NCI-H524 (cell line): ENCODE measurements at regions not wholly inside any gene's neighbourhood (a gene's known extent, or its start where the extent isn't known, plus 50 kb on each side); places are given as distances from the start of the nearest gene placed in this dataset.
"Not testable (repeated sequence)": the region's sequence is repeated elsewhere in the genome, so short reads cannot be mapped to it uniquely, and the experiment has no call there.

ENCODE experiments used
- DNase-seq, 2 experiments: peaks; one replicate each; lab custom pipeline; 2025; lab: John Stamatoyannopoulos, UW

DNA sequence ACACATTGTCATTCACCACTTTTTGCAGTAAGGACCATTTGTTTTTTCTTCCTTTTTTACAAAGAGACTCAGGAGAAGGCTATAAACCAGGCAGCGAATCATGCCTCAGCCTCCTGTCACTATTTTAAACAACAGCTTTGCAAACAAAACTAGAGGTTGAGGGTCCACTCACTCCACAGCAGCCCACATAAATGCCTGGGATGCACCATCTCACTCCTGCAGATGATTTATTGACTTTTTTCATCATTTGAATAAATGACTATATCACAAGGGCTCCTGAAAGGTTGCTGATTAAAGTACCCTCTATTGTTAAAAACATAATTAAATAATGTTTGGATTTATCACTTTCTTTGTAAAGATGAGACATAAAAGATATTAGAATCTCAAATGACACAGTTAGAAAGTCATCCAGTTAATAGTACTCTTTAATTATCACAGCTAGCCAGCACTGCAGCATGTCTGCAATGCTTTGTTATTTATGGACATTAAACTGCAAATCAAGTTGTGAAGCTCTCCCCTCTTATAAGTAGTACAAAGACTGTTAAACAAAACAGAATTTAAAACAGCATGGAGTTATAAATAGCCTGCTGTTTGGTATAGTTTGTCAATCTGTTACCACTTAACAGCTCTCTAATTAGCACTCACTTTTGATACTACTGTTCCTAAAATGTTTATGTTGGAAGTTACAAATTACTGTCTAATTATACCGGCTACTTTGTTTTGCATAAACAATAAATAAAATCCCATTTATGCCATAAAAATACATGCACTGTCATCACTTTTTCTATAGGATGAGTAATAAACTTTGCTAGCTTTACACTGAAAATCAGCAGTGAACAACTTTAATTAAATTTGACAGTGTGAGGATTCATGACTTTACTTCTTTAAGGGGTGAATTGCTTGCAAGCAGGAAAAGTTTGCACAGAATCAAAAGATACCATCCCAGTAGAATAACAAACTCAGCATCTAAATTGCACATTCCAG lies 853.2 kb downstream of the UQCRFS1 start:
- no peak for DNase-seq

DNA sequence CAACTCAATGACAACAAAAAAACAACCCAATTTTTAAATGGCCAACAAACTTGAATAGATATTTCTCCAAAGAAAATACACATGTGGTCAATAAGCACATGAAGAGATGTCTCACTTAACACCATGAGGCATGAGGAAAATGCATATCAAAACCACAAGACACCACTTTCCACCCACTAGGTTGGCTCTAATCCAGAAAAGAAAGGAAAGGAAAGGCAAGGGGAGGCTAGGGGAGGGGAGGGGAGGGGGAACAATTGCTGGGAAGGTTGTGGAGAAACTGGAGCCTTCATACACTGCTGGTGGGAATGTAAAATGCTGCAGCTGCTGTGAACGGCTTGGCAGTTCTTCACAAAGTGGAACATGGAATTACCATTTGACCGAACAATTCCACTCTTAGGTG lies 854.3 kb downstream of the UQCRFS1 start:
- no peak for DNase-seq

DNA sequence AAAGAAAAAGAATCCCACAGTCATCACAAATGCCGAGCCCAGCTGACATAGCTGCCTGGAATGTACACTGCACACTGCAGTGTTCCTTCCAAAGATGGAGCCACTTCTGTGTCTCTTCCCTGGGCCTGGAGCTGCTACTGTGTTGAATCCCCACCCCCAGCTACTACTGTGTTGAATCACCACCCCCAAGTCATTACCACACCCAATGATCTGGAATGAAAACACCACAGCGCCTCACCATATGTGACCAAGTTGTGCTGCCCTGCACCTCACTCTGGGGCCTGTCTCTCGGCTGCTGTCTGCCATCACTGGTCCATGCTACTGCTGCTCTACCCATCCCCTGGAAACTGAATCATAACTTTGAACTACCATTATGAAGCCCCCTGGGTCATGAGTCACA lies 861.2 kb downstream of the UQCRFS1 start:
- DNase-seq: no peak

DNA sequence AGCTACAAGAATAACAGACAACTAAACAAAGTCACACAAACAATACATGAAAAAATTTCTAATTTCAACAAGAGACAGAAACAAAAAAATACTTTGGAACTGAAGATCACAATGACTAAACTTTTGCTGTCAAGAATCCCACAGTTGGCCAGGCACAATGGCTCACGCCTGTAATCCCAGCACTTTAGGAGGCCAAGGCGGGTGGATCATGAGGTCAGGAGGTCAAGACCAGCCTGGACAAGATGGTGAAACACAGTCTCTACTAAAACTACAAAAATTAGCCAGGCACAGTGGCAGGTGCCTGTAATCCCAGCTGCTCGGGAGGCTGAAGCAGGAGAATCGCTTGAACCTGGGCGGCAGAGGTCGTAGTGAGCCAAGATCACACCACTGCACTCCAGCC lies 861.6 kb downstream of the UQCRFS1 start:
- DNase-seq: not testable (repeated sequence)

DNA sequence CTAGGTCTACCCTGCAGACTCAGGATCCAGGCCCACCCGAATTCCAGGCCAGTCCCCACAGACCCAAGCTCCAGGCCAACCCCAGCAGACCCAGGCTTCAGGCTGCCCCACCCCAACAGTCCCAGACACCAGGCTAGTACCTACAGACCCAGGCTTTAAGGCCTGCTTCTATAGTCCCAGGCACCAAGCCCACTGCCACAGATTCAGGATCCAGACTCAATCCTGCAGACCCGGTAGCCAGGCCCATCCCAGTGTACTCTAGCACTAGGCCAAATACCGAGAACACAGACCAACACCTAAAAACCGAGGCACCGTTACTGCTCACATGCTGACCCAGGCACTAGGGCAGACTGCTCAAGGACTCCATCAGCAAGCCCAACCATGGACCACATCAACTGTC lies 862.3 kb downstream of the UQCRFS1 start:
- no peak for DNase-seq

DNA sequence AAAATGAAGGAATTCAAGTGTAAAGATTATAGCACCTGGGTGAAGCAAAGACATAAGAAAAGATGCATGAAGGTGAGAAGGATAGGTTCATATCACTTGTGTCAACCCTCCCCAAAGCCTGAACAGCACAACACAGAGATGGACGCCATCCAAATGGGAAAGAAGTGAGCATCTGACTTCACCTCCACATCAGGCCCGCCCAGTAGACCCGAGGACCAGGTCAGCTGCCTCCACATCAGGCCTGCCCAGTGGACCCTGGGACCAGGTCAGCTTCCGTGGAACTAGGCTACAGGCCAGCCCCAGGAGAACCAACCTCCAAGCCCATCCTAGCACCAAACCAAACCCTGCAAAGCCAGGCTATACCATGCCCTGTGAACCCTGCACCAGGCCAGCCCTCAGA lies 862.9 kb downstream of the UQCRFS1 start:
- DNase-seq: no peak

DNA sequence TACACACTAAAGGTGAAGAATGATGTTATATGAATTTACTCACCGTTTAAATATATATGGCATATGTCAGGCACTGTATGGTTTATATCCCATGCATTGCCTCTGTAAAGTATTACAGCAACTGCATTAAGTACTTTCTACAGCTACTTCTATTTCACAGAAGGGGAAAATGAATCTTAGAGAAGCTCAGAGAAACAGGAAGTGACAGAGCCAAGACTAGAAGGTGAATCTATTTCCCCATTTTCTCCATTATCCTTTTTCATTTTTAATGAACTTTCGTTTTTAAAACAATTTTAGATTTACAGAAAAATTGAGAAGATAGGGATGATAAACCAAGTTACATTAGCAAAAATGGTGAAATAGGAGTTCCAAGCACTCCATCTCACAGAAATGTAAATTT lies 863.3 kb downstream of the UQCRFS1 start:
- DNase-seq: no peak

DNA sequence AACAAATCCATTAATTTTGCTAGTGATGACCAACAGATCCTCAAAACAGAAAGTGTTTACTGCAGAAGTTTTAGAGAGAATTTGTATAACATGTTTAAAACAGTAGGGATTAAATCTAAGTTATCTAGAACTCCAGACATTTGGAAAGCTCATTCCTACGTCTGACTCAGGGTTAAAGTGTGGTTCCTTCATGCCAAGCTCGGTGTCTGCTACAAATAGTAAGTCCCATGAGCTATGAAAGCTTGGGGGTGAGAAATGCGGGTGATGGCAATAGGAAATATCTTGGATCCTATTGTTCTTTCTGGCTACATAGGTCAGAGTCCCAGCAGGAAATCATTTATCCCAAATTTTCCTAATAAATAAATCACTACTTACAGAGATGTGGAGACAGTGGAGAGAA lies 867.1 kb downstream of the UQCRFS1 start:
- no peak for DNase-seq

DNA sequence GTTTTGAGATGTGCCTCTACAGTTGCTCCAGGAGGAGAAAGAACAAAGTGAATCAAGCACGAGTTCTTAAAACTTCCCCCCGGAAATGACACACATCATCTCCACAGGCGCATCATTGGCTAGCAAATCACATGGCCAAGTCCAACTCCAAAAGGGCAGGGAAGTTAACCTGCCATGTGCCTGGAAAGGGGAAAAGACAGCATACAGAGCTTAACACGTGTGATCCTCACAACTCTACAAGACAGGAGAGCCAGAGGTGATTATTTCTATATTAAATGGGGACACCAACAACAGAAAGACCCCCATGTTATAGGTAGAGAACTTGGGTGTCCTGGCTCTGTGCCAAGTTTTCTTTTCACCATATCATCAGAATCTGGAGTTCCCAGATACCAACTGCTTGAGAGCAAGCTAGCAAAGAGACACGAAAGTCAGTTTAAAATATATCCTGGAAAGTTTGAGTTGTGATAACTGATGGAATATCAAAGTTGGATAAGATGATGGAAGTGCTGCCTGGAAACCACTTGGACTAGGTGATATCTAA lies 871.1 kb downstream of the UQCRFS1 start:
- no peak for DNase-seq

DNA sequence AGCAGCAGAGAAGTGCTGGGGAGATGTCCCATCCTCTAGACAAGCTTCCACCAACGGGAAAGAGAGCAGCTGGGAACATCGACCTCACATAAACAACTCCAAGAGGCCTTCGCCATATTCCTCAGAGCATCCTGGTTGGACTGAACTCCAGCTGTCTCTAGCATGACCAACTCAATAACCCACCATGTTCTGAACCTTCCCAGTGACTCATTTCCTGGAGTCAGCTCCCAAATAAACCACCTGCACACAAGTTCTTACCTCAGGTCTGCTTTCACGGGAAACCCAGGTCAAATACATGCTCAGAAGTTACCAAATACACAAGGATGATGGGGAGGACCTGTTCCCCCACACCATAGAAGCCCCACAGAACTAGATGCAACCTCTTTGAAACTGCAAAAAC lies 878.5 kb downstream of the UQCRFS1 start:
- DNase-seq: no peak

DNA sequence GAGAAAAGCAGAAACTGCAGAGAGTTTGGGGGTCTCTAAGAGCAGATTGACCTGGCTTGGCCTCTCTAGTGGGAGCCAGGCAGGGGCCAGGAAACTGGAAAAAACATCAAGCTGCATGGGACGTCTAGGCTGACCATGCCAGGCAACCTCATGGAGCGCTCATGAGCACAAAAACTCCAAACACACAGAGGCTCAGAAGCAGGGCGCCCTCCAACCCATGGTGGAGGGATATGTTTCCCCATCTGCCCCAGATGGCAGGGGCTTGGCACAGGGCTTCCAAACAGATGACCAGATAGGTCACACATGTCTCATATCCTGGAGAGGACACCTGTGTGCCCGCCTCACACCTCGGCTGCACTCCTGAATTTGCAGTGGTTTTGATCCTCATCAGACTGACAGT lies 879.0 kb downstream of the UQCRFS1 start:
- DNase-seq: no peak

DNA sequence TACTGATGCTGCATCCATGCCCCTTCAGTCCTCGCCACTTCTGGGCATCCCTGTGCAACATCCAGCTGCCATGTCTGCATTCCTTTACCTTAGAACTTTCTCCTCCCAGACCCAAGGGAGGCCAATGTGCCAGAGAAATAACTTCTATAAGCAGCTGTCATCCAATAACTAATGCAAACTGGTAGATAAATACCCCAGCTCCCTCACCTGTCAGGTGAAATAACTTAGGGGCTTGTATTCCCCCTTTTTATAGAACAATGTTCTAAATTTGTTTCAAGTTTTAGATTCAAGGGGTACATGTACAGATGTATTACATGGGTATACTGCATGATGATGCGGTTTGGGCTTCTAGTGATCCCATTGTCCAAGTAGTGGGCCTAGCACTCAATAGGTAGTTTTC lies 880.1 kb downstream of the UQCRFS1 start:
- DNase-seq: no peak

DNA sequence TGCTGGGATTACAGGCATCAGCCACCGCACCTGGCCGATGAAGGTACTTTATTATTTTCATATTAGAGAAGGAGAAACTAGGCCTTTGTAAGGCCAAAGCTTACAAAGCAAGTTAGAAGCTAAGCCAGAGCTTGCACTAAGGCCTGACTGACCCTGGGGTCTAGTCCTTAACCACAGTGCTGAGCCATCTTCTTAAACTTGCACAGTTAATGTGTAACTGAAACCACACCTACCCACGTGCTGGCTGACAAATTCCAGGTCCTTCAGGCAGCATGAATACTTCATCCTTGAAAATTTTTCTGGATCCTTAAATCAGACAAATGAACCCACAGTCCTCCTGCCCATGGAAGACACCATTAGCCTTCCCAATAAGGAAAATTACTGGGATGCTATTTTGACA lies 880.6 kb downstream of the UQCRFS1 start:
- DNase-seq: no peak

DNA sequence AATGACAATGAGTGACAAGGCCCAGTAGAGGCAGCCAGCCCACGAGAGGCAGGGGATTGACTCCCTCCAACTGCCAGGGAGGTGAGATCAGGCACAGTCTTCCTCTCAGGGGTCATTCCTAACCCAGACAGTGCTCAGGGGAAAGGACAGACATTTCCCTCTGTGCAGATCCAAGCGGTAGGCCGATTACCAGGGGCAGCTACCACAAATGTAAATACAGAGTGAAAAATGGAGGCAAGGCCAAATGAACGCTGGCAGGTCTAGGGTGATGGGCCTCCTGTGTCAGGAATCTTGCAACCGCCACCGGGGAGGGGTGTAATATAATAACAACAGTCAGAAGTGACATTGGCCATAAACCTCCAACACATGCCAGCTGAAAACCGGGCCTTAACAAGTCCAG lies 881.4 kb downstream of the UQCRFS1 start:
- no peak for DNase-seq

DNA sequence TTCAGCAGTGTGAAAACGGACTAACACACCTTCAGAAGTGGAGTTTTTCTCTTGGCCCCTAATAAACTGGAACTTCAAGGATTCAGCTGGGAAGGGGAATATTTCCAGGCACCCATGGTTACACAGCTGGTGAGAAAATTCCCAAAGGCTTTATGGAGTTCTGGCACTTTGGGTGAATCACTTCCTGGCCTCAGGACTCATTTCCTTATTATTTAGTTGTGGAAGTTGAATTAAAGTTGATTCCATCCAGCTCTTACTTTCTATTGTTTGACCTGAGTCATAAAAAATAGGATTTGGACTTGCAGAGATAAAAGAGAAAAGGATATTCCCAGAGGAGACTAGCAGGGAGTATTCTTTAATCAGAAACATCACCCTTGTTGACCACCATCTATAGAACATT lies 882.1 kb downstream of the UQCRFS1 start:
- no peak for DNase-seq

DNA sequence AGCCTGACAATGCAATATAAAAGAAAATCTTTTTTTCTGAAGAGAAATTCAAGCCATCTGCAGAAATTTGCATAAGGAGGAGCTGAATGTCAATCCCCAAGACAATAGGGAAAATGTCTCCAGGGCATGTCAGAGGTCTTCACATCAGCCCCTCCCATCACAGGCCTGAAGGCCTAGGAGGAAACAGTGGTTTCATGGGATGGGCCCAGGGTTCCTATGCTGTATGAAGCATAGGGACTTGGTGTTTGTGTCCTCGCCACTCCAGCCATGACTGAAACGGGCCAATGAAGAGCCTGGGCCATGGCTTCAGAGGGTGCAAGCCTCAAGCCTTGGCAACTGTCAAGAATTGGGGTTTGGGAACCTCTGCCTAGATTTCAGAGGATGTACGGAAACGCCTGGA lies 883.5 kb downstream of the UQCRFS1 start:
- DNase-seq: no peak

DNA sequence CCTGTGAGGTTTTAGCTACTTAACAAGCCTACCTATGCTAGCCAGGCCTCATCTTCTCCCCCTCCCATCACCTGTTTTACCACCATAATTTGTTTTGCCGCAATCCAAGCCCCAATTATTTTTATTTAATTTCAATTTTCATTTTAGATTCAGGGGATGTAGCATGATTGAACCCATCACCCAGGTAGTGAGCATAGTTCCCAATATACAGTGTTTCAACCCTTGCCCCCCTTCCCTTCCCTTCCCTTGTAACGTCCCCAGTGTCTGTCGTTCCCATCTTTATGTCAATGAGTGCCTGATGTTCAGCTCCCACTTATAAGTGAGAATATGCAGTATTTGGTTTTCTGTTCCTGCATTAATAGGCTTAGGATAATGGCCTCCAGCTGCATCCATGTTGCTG lies 885.0 kb downstream of the UQCRFS1 start:
- no peak for DNase-seq

DNA sequence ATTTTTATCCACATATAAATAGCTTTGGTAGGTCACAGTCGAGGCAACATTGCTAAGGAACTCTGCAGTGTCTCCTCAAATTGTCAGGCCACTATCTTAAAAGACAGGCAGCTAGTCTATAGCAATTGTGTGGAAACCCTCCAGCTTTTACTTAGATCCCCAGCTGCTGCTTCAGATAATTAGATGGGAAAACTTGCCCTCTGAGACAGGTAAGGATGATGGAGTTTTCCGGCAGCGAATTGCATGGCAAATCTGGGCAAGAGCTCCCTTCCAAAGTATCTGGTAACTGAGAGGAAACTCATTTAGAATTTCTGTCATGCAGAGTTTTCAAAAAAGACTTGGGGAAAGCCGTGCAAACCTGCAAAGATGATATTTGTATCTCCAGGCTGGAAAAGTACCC lies 886.2 kb downstream of the UQCRFS1 start:
- no peak for DNase-seq

DNA sequence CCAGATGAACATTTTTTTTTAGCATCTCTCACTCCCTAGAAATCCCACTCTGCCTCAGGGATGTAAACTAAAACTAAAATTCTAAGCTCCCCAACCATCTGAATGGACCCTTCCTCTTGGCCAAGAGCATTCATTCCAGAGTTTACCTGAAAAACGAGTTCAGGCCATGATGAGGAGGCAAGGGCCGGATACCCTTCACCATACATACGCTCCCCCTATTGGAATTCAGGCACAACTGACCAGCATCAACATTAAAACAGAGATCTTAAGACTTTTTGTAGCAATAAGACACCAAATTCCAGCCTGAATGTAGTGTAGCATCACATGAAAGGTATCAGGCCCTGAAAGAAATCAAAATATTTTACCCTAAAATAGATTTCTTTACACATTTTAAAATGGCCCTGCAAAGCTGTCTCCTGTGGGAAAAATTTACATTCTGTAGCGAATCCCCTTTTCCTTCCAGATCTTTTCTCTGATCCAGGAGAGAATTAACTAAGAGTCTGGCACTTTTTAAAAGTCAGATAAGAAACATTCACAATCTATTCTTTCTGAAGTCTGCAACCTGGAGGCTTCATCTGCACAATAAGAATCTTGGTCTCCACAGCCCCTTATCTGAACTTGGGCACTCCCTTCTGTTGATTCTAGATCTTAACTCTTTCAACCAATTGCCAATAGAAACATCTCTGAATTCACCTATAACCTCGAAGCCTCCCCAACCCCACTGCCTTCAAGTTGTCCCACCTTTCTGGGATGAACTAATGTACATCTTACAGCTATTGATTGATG lies 888.5 kb downstream of the UQCRFS1 start:
- DNase-seq: no peak

DNA sequence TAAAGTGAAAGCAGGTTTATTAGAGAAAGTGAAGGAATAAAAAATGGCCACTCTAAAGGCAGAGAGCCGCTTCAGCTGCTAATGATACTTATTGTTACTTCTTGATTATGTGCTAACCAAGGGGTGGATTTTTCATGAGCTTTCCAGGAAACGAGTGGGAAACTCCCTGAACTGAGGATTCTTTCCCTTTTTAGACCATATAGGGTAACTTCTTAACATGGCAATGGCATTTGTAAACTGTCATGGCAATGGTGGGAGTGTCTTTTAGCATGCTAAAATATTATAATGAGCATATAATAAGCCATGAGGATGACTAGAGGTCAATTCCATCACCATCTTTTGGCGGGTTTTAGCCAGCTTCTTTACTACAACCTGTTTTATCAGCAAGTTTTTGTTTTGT lies 890.0 kb downstream of the UQCRFS1 start:
- no peak for DNase-seq

DNA sequence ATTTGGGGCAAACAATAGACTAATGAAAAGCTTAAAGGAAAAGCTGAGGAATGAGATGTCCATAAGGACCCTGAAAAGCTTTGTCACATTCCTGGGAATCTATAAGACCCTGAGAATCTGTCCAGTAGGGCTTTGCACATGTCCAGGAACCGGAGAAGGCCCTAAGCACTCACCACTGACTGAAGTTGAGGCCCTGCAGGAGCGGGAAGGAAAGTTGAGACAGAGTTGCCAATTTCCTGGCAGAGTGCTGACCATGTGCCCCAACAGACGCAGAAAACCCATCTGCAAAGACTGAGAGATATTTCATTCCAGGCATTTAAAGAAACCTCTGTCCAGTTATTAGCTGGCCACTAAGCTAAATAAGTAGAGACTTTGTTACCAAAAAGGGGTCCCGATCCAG lies 890.5 kb downstream of the UQCRFS1 start:
- DNase-seq: no peak

DNA sequence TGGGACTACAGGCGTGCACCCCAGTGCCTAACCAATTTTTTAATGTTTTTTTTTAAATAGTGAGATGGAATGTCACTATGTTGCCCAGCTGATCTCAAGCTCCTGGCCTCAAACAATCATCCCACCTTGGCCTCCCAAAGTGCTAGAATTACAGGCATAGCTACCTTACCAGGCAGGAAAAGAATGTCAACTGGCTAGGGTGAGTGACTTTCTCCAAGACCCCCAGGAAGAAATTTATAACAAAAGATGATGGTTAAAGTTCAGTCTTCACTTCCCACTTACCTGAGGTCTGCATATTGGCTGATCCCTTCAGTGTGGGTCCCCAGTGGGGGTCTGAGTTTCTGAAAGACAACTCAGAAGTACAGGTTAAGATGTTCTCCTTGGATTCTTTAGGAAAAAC lies 893.0 kb downstream of the UQCRFS1 start:
- no peak for DNase-seq

DNA sequence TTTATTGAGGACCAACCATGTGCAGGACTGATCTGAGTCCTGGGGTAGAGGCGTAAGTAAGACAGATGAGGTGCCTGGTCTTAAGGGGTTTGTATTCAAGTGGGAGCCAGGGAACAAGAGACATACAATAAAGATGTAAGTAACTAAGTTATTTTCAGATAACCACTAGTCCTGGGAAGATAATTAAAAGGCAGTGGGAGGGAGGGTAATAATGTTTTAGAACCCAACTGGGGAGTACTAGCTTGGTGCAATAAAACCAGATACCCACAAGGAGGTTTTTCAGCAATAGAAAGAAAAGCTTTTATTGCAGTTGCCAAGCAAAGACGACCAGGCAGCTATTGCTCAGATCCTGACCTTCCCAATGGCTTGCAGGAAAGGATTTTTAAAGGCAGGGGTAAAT lies 893.7 kb downstream of the UQCRFS1 start:
- DNase-seq: no peak
